T-helper 1 cell (primary cell): ENCODE measurements at regions not wholly inside any gene's neighbourhood (a gene's known extent, or its start where the extent isn't known, plus 50 kb on each side); places are given as distances from the start of the nearest gene placed in this dataset.
"Not testable (repeated sequence)": the region's sequence is repeated elsewhere in the genome, so short reads cannot be mapped to it uniquely, and the experiment has no call there.

Experiments used
- DNase-seq, 5 donors: peaks; one replicate each; pipeline ENCODE4 v3.0.0-alpha.2; 2012 to 2020

DNA sequence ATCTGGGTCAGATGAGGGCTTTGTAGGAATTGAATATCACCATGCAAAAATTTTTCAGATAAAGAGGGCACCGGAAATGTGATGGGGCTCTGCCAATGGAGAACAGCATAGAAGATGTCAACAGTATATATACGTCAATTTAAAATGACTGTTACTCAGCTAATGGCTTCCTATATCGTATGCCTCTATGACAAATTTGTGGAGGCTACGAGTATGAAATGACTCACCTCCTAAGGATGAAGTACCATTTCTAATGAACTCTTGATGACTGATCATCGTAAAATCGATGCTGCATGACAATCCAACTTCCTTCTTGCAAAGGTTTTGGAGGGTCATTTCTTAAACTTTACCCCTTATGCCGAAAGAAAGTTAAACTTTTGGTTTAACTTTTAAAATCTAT lies 450.3 kb upstream of the ZP4 start:
- DNase-seq = no peak

DNA sequence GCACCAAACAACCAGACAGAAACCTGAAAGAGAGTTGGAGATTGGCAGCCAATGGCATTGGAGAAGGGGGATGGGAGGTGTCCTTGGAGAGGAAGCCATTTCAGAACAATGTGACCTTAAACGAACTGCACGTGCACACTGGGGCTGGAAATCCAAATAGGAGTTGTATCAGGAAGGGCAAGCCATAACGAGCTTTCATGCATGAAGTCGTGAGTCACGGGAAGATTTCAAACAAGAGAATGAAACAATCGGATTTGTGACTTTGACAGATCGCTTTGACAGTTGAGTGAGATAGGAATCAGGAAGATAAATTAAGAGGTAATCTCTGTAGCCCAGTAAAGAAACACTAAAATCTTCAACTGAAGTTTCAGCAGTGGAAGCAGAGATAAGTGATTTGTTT lies 445.8 kb upstream of the ZP4 start:
- no peak for DNase-seq

DNA sequence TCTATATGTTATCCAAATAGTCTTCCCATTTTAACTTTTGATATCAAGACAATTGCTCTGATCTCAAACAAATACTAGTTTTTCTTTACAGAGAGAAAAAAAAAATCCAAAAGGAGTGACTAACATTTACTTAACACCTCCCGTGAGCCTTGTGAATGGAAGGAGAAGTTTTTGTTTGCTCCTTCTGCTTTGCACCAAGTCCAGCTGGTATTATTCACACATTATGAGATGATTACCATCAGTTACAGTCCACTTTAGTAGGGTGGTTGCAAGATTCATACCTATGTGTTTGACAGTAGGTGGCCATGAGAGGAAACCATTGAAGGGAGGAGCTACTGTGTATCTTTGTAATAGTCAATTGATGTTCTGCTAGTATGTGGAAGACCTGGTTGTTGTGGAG lies 443.4 kb upstream of the ZP4 start:
- DNase-seq = no peak

DNA sequence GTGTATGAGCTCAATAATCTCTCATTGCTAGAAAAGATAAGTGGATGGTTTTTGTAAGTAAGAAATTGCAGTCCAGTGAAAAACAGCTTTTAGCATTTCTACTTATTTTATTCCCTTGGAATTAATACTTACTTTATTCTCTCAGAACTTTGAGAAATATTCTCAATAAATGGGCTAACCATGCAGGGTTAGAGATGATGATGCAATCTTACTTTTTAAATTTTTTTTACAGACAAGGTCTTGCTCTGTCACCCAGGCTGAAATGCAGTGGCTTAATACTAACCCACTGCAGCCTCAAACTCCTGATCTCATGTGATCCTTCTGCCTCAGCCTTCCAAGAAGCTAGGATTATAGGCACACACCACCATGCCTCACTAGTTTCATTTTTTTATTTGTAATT lies 440.8 kb upstream of the ZP4 start:
- no peak for DNase-seq

DNA sequence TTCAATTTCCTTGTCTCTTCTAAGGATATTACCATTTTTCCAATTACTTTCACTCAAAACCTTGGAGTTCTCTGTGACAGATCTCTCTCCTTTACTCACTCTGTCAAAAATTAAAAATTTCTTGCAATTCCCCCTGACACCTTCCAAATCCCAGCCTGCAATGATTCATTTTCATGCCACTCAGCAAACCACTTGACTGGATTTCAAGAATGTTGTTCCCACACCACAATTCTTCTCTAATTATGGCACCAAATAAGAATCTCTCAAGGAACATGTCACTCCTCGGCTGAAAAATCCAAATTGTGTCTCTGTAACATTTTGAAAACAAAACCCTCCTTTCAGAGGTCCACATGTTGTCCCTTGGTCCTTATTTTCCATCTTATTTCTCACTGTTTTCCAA lies 438.9 kb upstream of the ZP4 start:
- no peak for DNase-seq

DNA sequence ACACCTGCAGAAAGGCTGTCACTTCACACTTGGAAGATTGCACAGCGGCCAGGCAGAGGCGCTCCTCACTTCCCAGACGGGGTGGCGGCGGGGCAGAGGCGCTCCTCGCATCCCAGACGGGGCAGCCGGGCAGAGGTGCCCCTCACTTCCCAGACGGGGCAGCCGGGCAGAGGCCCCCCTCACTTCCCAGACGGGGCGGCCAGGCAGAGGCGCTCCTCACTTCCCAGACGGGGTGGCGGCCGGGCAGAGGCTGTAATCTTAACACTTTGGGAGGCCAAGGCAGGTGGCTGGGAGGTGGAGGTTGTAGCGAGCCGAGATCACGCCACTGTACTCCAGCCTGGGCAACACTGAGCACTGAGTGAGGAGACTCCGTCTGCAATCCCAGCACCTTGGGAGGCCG lies 436.3 kb upstream of the ZP4 start:
- not testable (repeated sequence) for DNase-seq

DNA sequence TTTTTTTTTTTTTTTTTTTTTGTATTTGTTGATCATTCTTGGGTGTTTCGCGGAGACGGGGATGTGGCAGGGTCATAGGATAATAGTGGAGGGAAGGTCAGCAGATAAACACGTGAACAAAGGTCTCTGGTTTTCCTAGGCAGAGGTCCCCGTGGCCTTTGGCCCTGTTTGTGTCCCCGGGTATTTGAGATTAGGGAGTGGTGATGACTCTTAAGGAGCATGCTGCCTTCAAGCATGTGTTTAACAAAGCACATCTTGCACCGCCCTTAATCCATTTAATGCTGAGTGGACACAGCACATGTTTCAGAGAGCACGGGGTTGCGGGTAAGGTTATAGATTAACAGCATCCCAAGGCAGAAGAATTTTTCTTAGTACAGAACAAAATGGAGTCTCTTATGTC lies 435.8 kb upstream of the ZP4 start:
- DNase-seq = not testable (repeated sequence)

DNA sequence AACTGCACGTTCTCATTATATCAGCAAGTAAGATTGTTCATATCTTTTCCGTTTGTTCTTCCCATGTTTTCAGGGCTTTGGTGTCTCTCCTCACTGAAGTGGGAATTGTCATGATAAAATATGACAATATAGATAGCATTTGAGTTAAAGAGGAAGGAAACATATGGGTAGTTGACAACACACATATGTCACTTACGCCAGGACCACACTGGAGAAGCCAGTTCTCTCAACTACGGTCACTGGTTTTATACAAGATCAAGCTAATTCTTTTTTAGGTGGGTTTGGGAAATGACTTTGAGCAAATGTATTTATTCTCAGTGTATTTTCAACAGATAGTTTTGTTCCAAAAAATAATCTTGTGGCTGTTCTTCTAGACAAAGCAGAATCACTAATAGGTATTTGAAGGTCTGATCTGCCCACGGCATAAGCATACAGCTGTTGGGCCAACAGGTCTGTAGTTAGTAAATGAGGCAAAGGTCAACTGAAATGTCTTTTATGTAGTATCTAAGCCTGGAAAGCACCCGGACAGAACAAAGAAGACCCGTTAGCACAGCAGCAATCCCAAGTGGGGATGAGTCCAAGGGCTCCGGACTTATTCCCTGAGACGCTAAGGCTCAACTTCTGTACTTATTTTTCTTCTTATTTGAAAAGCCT lies 433.6 kb upstream of the ZP4 start:
- DNase-seq = no peak

DNA sequence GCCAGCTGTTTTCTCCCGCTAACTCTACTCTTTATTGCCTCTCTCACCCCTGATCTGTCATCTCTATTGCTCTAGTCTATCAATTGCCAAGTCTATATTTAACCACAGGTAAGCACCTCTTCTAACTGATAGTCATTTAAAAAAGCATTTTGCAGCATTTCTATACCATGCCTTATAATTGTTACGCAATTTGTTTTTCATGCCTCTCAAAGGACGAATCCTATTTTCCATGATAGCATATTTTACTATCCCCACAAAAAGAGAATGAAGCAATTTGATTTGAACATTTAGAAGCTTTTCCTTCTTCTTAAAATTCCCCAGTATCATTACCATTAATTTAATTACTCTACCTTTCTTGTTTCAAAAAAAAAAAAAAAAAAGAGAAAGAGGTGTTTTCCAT lies 432.8 kb upstream of the ZP4 start:
- DNase-seq = no peak

DNA sequence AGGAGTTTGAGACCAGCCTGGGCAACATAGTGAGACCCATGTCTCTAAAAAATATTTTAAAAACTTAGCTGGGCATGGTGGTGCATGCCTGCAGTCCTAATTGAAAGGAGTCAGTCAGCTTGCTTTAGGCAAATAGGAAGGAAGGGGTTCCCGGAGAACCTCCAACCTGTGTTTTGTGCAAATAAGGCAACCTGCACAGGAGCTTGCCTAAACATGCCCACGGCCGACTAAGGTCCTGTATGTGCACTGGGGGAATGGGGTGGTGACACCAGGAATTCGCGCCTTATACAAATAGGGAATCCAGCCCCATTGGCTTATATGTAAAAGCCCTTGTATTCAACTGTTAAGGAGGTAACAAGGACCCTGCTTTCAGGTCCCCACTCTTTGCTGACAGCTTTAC lies 429.2 kb upstream of the ZP4 start:
- DNase-seq = no peak

DNA sequence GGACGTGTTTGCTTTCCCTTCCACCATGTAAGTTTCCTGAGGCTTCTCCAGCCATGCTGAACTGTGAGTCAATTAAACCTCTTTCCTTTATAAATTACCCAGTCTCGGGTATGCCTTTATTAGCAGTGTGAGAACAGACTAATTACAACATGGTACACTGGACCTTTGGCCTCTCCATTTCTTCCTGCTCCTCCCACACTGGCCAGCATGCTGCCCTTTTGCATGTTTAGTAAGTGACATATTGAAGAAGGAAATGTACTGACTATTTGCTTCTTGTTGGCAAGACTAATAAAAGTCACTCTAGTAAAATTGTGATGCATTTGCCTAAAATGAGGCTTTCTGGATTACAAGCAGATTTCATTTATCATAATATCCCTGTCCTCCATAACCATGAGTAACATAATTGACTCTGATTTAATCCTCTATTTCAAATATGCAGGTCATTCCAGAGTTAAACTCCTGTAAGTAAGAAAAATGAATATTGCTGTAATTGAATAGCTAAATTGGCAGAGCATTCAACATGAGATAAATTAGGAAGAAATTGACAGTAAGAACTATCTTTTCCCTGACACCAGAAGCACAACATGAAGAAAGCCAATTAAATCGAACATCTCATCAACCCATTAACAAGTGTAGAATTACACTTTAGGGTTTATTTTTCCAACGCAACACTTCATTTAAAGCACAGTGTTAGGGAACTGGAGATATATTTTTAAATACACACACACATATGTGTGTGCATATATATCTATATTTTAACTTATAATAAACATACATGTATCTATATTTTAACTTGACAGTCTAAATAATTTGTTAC lies 427.8 kb upstream of the ZP4 start:
- DNase-seq = no peak

DNA sequence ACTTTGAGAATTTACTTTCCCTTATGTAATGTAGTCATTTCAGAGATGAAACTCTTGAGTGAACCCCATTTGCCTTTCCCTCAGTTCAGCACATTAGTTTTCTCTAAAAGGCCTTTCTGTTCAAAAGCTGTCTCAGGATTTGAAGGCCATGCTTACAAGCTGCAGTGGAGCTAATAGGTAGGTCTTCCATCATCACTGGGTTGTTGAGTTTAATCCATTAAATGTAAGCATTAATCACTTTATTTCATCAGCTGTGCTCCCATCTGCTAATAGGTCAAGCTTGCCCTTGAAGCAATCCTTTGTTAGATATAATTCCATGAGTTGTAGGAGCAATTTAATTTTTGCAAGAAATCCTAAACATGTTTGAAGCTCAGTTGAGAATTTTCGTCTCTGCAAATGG lies 422.2 kb upstream of the ZP4 start:
- no peak for DNase-seq

DNA sequence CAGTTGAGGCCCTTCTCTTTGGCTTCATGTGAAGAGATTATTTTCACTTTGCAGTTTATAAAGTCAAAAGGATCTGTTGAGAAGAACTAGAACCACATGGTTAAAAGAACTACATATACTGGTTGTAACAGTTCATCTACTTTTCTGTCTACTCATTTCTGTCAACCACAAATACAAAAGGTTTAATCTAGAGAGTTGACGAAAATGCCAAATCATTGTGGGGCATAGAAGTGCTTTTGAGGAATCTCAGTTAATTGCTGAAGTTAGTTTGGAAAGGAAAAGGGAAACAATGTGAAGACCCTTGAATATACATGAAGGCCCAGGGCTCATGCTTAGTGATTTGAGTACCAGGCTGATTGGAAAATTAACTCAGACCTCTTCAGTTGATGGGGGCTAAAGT lies 415.7 kb upstream of the ZP4 start:
- no peak for DNase-seq

DNA sequence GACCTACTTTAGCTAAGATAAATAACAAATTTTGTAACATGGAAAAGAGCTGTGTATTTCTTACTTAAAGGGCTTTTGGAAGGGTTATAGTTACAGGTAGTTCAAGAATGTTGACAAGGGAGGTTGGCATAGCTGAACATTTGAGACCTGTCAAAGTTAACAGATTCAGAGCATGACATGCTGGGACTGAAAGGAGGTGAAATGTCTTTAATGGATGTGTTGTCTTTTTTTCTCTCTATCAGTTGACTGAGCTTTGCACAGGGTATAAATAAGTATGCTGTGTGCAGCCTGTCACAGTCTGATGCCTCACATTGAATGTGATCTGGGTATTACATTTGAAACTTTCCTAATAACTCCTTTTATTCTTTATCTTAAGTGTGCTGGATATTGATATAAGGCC lies 411.9 kb upstream of the ZP4 start:
- DNase-seq = no peak

DNA sequence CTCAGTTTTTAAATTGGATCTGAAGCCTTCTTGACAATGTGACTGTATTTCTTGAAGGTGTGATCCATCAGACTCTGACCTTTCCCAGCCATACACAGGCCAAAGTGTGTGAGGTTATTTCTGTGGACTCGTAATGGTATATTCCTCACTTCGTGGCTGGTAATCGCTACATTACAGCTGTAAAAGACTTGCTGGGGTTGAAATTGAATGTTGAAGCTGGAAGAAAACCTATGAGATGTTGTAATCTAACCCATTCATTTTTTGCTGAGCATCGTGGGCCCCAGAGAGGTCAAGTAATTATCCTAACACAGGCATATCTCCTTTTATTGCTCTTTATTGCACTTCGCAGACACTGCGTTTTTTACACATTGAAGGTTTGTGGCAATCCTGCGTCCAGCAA lies 405.6 kb upstream of the ZP4 start:
- DNase-seq = no peak

DNA sequence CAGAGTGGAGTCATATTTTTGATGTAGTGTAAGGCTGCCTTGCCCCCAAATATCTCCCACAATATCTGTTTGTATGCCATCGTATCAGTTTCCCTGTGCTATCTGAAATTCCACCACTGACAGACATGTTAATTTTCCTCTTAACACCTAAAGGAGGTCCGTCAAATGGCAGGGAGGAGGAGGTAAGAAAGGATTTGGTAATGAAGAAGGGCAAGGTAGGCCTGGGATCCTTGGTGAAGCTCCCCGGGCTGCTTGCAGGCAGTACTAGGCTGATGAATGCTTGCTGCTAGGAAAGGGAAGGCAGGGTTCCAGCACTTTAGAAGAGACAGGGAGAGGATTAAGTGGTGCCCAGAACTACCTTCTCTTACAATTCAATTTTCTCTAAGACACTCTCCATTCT lies 402.4 kb upstream of the ZP4 start:
- no peak for DNase-seq

DNA sequence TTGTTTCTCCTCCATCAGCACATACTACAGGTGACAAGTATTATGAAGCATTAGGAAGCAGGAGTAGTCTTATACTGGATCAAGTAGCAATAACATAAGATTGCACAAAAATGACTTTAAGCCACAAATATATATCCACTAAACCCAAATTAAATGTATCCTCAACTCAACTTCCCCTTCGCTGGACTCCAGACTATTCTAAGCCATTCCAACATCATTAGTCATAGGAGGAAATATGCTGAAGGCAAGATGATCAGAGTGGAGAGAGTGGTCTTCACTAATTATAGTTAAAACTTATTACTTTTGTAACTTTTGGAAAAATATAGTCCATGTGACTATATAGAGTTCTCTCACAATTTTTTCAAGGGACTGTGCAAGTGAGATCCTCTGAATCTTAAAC lies 390.7 kb upstream of the ZP4 start:
- no peak for DNase-seq

DNA sequence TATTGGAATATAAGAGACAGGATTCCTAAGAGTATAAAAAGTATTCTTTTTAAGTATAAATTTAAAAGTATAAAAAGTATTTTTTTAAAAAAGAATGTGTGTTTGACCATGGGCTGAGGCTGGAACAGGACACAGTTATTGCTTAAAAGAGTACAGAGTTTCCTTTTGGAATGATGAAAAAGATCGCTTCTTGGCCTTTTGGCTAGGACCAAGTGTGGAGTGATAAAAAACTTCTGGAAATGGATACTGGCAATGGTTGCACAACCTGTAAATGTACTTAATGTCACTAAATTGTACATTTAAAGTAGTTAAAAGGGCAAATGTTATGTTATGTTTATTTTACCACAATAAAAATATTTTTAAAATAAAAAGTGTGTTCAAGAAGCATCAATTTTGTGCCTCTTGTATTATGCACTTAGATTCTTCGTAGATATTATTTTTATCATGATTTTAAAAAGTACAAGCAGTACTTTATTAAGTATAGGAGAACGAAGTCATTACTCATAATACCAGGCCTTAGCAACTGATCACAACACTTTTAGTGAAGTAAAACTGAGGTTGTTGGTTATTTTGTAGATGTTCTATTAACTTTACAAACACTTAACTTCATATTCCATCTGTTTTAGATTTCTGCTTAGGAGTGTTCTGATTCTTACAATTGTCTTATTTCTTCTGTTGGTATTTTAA lies 389.1 kb upstream of the ZP4 start:
- DNase-seq = no peak

DNA sequence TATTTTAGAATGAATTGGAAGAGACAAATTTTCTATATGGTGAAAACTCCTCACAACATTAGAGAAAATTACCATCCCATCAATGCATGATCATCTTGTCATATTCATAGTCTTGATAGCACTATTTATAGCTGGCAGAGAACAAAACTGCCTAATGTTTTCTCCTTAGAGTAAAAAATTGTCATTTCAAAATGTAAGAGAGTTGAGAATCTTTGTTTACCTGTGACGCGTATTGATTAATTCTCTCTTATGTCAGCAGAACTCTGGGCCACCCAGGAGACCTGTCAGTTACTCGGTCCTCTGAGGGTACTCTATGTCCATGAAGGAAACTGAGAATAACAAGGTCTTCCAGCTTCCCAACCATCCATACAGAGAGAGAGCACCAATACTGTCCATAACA lies 381.4 kb upstream of the ZP4 start:
- no peak for DNase-seq

DNA sequence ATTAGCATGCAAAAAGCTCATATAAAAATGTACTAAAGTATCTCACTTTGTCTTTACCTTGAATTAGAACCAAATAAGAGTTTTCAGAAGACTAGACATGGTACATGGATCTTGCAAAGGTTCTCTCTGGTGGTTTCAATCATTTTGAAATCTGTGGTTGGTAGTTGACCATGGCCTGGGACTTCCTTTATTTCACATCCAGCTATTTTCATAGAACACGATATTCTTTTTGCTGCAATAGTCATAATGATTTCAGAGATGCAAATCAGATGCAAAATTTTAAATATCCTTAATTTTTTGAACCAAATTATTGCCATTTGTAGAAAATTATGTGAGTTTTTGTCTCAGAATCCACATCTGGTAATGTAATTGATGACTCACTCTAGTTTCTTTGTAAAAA lies 375.1 kb upstream of the ZP4 start:
- no peak for DNase-seq

DNA sequence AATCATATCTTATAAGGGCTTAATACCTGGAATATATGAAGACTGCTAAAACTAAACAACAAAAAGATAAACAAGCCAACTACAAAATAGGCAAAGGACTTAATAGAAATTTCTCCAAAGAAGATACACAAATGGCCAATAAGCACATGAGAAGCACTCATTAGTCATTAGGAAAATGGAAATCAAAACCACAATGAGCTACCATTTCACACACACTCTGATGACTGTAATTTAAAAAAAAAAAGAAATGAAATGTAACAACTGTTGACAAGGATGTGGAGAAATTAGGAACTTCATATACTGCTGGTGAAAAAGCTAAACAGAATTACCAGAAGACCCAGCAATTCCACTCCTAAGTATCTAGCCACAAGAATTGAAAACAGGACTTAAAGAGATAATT lies 374.2 kb upstream of the ZP4 start:
- no peak for DNase-seq

DNA sequence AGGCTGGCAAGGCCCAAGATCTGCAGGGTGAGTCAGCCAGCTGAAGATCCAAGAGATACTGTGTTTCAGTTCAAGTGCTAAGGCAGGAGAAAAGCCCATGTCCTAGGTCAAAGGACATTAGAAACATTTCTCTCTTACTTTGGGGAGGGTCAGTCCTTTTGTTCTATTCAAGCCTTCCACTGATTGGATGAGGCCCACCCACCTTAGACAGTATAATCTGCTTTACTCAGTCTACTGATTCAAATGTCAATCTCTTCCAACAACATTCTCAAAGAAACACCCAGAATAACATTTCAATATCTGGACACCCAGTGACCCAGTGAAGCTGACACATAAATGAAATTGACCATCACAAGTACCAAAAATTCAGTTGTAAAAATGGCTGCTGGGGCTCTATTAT lies 367.8 kb upstream of the ZP4 start:
- DNase-seq = no peak

DNA sequence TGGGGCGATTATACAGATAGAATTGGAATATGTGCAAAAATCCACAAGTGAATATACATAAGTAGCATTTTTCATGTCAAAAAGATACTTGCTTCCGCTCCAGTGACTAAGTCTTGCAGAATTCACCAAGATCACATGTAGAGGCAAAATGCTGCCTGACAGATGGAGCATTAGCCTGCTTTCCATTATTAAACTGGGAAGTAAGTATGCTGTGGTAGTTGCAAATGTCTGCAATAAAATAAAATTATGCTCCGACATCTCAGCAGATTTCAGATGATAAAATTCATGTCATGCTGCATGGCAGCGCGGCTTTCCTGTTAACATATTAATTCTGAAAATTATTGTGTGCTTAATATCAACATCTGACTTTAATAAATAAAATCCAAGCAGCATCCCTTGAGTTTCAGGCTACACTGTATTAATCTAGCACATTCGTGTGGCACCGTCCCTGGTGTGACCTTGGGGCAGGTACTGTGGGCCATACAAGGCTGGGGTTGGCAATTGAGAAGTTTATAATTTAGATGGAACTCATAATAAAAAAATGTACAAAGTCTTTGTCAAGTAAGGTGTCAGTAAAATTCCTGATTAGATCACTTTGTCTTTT lies 366.4 kb upstream of the ZP4 start:
- DNase-seq = no peak

DNA sequence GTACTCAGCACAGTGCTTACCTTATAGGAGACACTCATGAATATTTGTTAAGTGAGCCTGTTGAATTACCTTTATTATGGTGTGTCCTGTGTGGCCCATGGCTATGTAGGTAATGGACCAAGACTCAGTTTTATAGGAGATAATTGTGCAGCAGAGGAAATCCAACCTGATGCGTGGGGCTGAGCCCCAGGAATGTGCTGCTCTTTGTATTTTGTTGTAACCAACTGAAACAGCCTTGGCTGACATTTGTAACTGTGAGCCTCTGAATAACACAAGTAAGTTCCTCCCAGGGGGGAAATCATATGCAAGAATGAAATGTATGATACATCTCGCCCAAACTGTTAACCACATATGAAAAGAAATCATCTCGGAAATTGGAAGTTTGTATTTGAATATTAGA lies 364.2 kb upstream of the ZP4 start:
- no peak for DNase-seq
